ENCODE measurements at regions not wholly inside any gene's neighbourhood (a gene's known extent, or its start where the extent isn't known, plus 50 kb on each side); places are given as distances from the start of the nearest gene placed in this dataset.
"Not testable (repeated sequence)": the region's sequence is repeated elsewhere in the genome, so short reads cannot be mapped to it uniquely, and the experiment has no call there.

- no peak for DNase-seq (ENCODE audit: low read depth in 2 of 2)
Observed at GRCh38 chr11:112615891-112616290, 345.3 kb upstream of the NCAM1 start.

- DNase-seq (ENCODE audit: low read depth in 2 of 2), result no peak
Observed at GRCh38 chr11:112616327-112617097, 344.7 kb upstream of the NCAM1 start.

DNA sequence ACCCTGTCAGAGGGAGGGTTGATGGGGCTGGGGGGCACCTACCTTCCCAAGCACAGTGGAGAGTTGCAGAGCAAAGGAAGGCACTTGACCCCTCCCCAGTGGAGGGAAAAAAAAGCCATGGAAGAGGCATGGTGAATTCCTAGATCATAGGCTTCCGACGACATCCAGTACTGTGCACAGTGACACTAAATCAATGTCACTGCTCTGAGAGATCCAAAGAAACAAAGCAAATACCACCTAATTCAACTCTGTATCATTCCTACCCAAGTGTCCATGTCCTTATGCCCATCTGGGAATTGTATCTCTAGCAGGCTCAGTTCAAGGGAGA lies 344.2 kb upstream of the NCAM1 start:
- DNase-seq (ENCODE audit: low read depth in 2 of 2), result no peak

DNA sequence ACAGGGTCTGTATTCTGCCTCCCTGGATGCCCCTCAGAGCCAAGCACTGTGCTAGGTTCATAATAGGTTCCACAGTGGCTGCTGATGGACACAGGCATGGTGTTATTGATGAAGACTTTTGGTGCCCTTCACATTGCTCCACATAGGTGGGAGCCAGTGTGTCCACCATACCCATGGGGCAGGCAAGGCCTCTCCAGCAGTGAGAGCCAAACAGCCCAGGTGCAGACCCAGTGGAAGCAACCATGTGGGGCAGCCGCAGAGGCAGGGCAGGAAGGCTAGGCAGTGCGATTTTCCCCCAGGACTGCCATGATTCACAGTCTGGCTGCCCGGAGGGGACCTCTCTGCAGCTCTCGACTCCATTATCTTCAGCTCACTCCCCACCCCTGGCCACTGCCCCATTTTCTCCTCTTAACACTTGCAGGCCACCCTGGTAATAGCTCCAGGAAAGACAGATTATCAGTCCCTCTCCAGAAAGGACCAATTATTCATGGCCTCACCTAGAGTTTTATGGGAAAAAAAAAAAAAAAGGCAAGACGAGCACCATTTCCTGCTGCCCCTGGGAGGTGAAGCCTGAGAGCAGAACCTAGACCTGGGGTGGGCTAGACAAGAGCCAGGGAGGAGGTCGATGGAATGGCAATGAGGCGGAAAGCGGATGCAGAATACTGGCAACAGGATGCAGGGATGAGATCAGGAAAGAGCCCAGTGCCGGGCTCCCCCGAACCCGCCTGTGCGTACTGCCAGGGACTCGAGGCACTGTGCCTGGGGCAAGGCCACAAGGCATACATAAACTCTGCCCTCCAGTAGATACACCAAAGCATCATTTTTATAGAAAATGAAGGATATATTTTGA lies 343.0 kb upstream of the NCAM1 start:
- DNase-seq (ENCODE audit: low read depth in 2 of 2), result no peak

GRCh38 chr11:112619106-112619505 lies 342.1 kb upstream of the NCAM1 start:
- DNase-seq (ENCODE audit: low read depth in 2 of 2), result no peak

- no peak for DNase-seq (ENCODE audit: low read depth in 2 of 2)
Observed at GRCh38 chr11:112620621-112621394, 340.4 kb upstream of the NCAM1 start.

DNA sequence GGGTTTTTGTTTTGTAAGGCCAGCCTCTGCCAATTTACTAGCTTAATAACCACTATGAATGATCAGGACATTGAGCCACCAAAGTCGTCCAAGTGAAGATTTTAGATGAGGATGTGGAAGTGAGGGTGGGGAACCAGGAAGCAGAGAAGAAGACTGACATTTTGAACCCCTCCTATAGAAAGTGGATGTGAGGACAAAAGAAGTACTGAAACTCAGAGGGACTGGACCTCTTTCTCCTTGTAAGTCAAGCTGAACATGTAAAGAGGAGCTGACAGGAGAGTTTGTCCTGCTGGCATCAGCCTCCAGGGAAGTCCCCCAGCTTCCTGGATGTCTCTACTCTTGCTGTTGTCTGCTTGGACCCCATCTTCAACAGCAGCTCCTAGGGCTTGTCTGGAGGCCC lies 338.2 kb upstream of the NCAM1 start:
- DNase-seq (ENCODE audit: low read depth in 2 of 2), result no peak

GRCh38 chr11:112624431-112624830 lies 336.8 kb upstream of the NCAM1 start:
- no peak for DNase-seq (ENCODE audit: low read depth in 2 of 2)

GRCh38 chr11:112624971-112625370 lies 336.2 kb upstream of the NCAM1 start:
- not testable (repeated sequence) for DNase-seq (ENCODE audit: low read depth in 2 of 2)

DNA sequence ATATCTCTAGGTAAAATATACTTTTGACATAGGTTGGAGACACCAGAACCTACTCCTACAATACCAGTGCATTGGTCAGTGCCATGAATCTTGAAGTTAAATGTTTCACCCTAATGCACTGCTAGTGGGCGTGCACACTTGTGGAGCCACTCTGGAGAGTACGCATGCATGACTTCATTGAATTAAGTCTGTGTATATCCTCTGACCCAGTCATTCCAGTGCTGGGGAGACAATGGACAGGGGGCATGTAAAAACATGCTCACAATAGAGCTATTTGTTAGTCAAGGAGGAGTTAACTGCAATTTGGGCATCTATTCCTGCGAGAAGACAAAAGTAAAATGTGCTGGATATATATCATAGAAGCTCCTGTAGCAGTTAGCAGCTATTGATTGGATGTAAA lies 335.4 kb upstream of the NCAM1 start:
- DNase-seq (ENCODE audit: low read depth in 2 of 2), result no peak

DNA sequence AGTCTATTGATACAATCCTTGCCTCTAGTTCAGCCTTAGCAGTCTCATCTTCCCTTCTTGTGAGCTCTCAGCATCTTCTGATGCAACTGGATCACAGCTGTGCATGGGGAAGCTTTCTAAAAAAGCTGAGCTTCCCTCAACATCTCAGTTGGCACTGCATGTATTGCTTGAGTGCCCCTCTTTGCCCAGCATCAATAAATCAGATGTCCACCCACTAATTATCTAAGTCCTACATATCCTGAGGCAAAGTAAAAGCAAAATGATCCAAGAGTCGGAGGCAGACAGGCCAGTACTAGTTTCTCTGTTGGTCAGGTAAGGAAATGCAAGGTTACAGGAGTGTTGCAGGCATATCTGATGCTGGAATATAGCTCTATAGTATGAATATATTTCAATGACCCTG lies 334.5 kb upstream of the NCAM1 start:
- DNase-seq (ENCODE audit: low read depth in 2 of 2), result no peak

- DNase-seq (ENCODE audit: low read depth in 2 of 2), result no peak
Observed at GRCh38 chr11:112627588-112628045, 333.6 kb upstream of the NCAM1 start.

DNA sequence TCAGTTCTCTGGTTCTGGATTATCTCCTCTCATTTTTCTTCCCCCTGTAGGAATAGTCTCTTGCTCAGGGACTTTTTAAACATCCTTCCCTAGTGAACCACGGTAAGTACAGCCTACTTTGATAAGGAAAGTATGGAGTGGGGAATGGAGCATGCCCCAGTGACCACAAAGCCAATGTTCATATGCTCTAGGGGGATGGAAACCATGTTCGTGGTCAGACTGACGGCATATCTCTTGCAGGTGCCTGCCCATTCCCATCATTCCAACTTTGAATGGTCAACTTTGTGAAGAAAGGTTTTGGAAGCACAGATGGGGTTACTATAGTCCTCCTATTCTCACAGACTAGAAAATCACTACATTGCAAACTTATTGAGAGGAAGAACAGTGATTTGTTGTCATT lies 332.5 kb upstream of the NCAM1 start:
- no peak for DNase-seq (ENCODE audit: low read depth in 2 of 2)

- DNase-seq (ENCODE audit: low read depth in 2 of 2), result no peak
Observed at GRCh38 chr11:112630496-112630895, 330.7 kb upstream of the NCAM1 start.

GRCh38 chr11:112631333-112631732 lies 329.9 kb upstream of the NCAM1 start:
- DNase-seq (ENCODE audit: low read depth in 2 of 2), result no peak

GRCh38 chr11:112632866-112633505 lies 328.2 kb upstream of the NCAM1 start:
- no peak for DNase-seq (ENCODE audit: low read depth in 2 of 2)

DNA sequence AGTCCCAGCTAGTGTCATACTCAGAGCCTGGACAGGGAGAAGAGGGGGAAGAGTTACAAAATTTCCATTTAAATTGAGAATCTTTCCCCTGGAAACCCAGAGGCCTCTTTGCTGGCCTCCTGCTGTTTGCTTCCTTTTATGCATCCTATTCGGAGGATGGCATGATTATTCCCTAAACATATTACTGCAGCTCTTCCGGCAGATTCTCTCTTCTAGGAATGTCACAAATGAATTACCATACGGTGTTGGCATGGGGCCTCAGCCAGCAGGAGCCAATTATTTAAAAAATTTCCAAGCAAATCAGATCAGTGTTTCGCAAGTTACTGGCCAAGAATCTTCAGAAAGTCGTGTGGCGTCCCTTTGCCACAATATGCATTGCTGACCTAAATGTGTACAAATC lies 326.7 kb upstream of the NCAM1 start:
- DNase-seq (ENCODE audit: low read depth in 2 of 2), result no peak

GRCh38 chr11:112634995-112635737 lies 326.1 kb upstream of the NCAM1 start:
- no peak for DNase-seq (ENCODE audit: low read depth in 2 of 2)

- DNase-seq (ENCODE audit: low read depth in 2 of 2), result no peak
Observed at GRCh38 chr11:112637076-112637475, 324.1 kb upstream of the NCAM1 start.

- DNase-seq (ENCODE audit: low read depth in 2 of 2), result no peak
Observed at GRCh38 chr11:112637876-112638275, 323.3 kb upstream of the NCAM1 start.

- DNase-seq (ENCODE audit: low read depth in 2 of 2), result no peak
Observed at GRCh38 chr11:112639469-112639868, 321.8 kb upstream of the NCAM1 start.
